Ishikawa (cell line): ENCODE measurements at regions not wholly inside any gene's neighbourhood (a gene's known extent, or its start where the extent isn't known, plus 50 kb on each side); places are given as distances from the start of the nearest gene placed in this dataset.

Experiments
- CEBPB ChIP-seq: IDR thresholded peaks from 2 replicates; pipeline ENCODE4 v1.6.1; 2012
- CREB1 ChIP-seq: IDR thresholded peaks from 2 replicates; pipeline ENCODE4 v1.6.1; 2012; ENCODE audit warnings: low read depth
- EGR1 ChIP-seq: IDR thresholded peaks from 2 replicates; pipeline ENCODE4 v1.6.1; 2012
- EP300 ChIP-seq: IDR thresholded peaks from 2 replicates; pipeline ENCODE4 v1.6.1; 2012; ENCODE audit warnings: borderline replicate concordance
- FOXM1 ChIP-seq: IDR thresholded peaks from 2 replicates; pipeline ENCODE4 v1.6.1; 2012; ENCODE audit warnings: low read depth, borderline replicate concordance
- MAX ChIP-seq: IDR thresholded peaks from 2 replicates; pipeline ENCODE4 v1.6.1; 2012
- NFIC ChIP-seq: IDR thresholded peaks from 2 replicates; pipeline ENCODE4 v1.6.1; 2012
- RAD21 ChIP-seq: IDR thresholded peaks from 2 replicates; pipeline ENCODE4 v1.6.1; 2012; ENCODE audit warnings: low read depth
- REST ChIP-seq: IDR thresholded peaks from 2 replicates; pipeline ENCODE4 v1.6.1; 2012; ENCODE audit warnings: low read depth, mild to moderate bottlenecking
- TAF1 ChIP-seq: IDR thresholded peaks from 2 replicates; pipeline ENCODE4 v1.6.1; 2012; ENCODE audit warnings: low read depth, mild to moderate bottlenecking
- TCF12 ChIP-seq: IDR thresholded peaks from 2 replicates; pipeline ENCODE4 v1.6.1; 2012; ENCODE audit warnings: low read depth
- TEAD4 ChIP-seq: IDR thresholded peaks from 2 replicates; pipeline ENCODE4 v1.6.1; 2012
- USF1 ChIP-seq: IDR thresholded peaks from 2 replicates; pipeline ENCODE4 v1.6.1; 2012
- YY1 ChIP-seq: IDR thresholded peaks from 2 replicates; pipeline ENCODE4 v1.6.1; 2012; ENCODE audit warnings: low read depth
- ZBTB7A ChIP-seq: IDR thresholded peaks from 2 replicates; pipeline ENCODE4 v1.6.1; 2012; ENCODE audit warnings: low read depth

GRCh38 chr22:22952531-22953280 is 65.1 kb downstream of the IGLL5 start:
- TF ChIP-seq MAX, result no peak
- no peak for TF ChIP-seq TAF1
- no peak for TF ChIP-seq NFIC
- no peak for TF ChIP-seq TCF12
- no peak for TF ChIP-seq FOXM1
- TF ChIP-seq TEAD4, result no peak
- TF ChIP-seq YY1, result no peak
- TF ChIP-seq ZBTB7A, result no peak
- TF ChIP-seq EP300, result no peak
- no peak for TF ChIP-seq REST
- TF ChIP-seq CREB1, result no peak

- TF ChIP-seq RAD21 (no peak), CREB1 (no peak), REST (no peak), YY1 (no peak), NFIC (no peak), TEAD4 (no peak), TAF1 (no peak), CEBPB (no peak), TCF12 (no peak), FOXM1 (no peak), MAX (no peak), USF1 (no peak)
Observed at GRCh38 chr22:22953791-22954190, 66.2 kb downstream of the IGLL5 start.

GRCh38 chr22:22954656-22955055 is 67.0 kb downstream of the IGLL5 start:
- TF ChIP-seq TCF12 (no peak), RAD21 (peak; percentile 15; the same call in 1 of the 2 replicates)

- no peak for TF ChIP-seq CREB1
- TF ChIP-seq TEAD4, result no peak
- TF ChIP-seq NFIC, result no peak
- no peak for TF ChIP-seq REST
- no peak for TF ChIP-seq TAF1
- TF ChIP-seq YY1, result no peak
- no peak for TF ChIP-seq ZBTB7A
- TF ChIP-seq CEBPB, result no peak
- no peak for TF ChIP-seq MAX
- TF ChIP-seq FOXM1, result no peak
- no peak for TF ChIP-seq EP300
Observed at GRCh38 chr22:22955276-22955798, 67.7 kb downstream of the IGLL5 start.

- TF ChIP-seq CREB1, result no peak
- no peak for TF ChIP-seq EGR1
- TF ChIP-seq NFIC, result no peak
- TF ChIP-seq USF1, result no peak
- TF ChIP-seq ZBTB7A, result no peak
- TF ChIP-seq RAD21, result peak; percentile 86
- no peak for TF ChIP-seq TCF12
Observed at GRCh38 chr22:22955866-22956535, 68.4 kb downstream of the IGLL5 start.
